H1 (cell line): ENCODE measurements at regions not wholly inside any gene's neighbourhood (a gene's known extent, or its start where the extent isn't known, plus 50 kb on each side); places are given as distances from the start of the nearest gene placed in this dataset.

Experiments
- CREB1 ChIP-seq: IDR thresholded peaks from 2 replicates; pipeline ENCODE4 v1.6.1; 2012; ENCODE audit warnings: inconsistent platforms
- SIN3A ChIP-seq, 2 experiments: IDR thresholded peaks in 1 of 2; conservative IDR thresholded peaks in 1 of 2; 2 replicates each; pipeline ENCODE4 v1.6.1; 2011 to 2012; ENCODE audit warnings: low read length in 2 of 2, improper control_type of control experiment in 1 of 2, low read depth in 1 of 2, mild to moderate bottlenecking in 1 of 2
- SIRT6 ChIP-seq: IDR thresholded peaks from one replicate; pipeline ENCODE4 v1.7.1; 2012; ENCODE audit warnings: low read length, inconsistent platforms

DNA sequence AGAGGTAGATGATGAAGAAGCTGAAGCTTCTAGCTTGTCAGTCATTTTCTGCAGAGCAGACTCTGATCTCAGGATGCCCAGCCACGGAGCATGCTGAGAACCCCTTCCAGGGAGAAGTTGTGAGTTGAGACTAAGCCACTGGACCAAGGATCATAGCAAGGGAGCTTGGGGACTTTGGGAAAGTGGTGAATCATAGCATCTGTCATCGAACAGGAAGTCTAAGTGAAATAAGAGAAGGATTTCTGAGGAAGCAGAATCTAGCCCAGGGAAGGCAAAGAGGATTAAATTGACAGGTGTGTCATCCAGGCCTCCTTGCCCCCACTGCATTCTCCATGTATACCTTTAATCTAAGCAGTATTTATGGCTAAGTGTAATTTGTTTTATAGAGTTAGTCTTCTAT lies 71.8 kb upstream of the TMEM108 start (continued):
- TF ChIP-seq SIN3A (conservative IDR thresholded peaks at IDR 0.05 in 1 of 2, IDR thresholded peaks at IDR 0.05 in 1 of 2; ENCODE audit: low read depth in 1 of 2, low read length in 2 of 2) (no peak), CREB1 (no peak), SIRT6 (no peak)
